Fibroblast of lung (primary cell): ENCODE measurements at regions not wholly inside any gene's neighbourhood (a gene's known extent, or its start where the extent isn't known, plus 50 kb on each side); places are given as distances from the start of the nearest gene placed in this dataset.

ENCODE experiments used
- DNase-seq, 2 donors: peaks; one replicate each; pipeline versions ENCODE4 v3.0.0 to v3.0.0-alpha.2; 2010; ENCODE audit warnings: low read depth in 2 of 2
- H2AFZ ChIP-seq: 2 replicates; pipeline ENCODE4 v1.5.1; 2012; ENCODE audit warnings: low read length, control low read depth, inconsistent platforms
- H3K27ac ChIP-seq: 2 replicates; pipeline ENCODE4 v1.5.1; 2011; ENCODE audit warnings: low read length, control low read depth; ENCODE audit not compliant: insufficient read depth
- H3K27me3 ChIP-seq: 2 replicates; pipeline ENCODE4 v1.5.1; 2011; ENCODE audit warnings: mild to moderate bottlenecking, low read length; ENCODE audit not compliant: control insufficient read depth, insufficient read depth
- H3K36me3 ChIP-seq: 2 replicates; pipeline ENCODE4 v1.5.1; 2011; ENCODE audit warnings: low read length; ENCODE audit not compliant: control insufficient read depth, insufficient read depth
- H3K4me1 ChIP-seq: 2 replicates; pipeline ENCODE4 v1.5.1; 2011; ENCODE audit warnings: low read length; ENCODE audit not compliant: control insufficient read depth, insufficient read depth; ENCODE audit errors: extremely low read depth
- H3K4me2 ChIP-seq: 2 replicates; pipeline ENCODE4 v1.5.1; 2011; ENCODE audit warnings: low read length, control low read depth; ENCODE audit not compliant: insufficient read depth; ENCODE audit errors: extremely low read depth
- H3K4me3 ChIP-seq, 4 experiments: fragments of 200-600 bp in 1 of 4; sonication (generic) in 1 of 4; replicated peaks in 1 of 4; 2 replicates each; pipeline ENCODE4 v1.5.1; 2011 to 2016; ENCODE audit warnings: low read length in 4 of 4, low read depth in 3 of 4, mild to moderate bottlenecking in 3 of 4, control low read depth in 2 of 4, inconsistent platforms in 1 of 4, mixed read lengths in 1 of 4; ENCODE audit not compliant: insufficient read depth in 1 of 4; ENCODE audit errors: control extremely low read depth in 1 of 4
- H3K79me2 ChIP-seq: 2 replicates; pipeline ENCODE4 v1.5.1; 2012; ENCODE audit warnings: mild to moderate bottlenecking, low read length, inconsistent platforms; ENCODE audit not compliant: control insufficient read depth, insufficient read depth
- H3K9ac ChIP-seq: 2 replicates; pipeline ENCODE4 v1.5.1; 2011; ENCODE audit warnings: mild to moderate bottlenecking, low read length, control low read depth; ENCODE audit not compliant: insufficient read depth
- H3K9me3 ChIP-seq: 2 replicates; pipeline ENCODE4 v1.5.1; 2012; ENCODE audit warnings: low read depth, low read length; ENCODE audit not compliant: control insufficient read depth, insufficient read depth
- H4K20me1 ChIP-seq: 2 replicates; pipeline ENCODE4 v1.5.1; 2011; ENCODE audit warnings: low read length; ENCODE audit not compliant: control insufficient read depth, insufficient read depth; ENCODE audit errors: extremely low read depth
- CTCF ChIP-seq, 2 donors: IDR thresholded peaks in 1 of 2; conservative IDR thresholded peaks in 1 of 2; 1 replicate in 1 of 2; 2 replicates in 1 of 2; pipeline ENCODE4 v1.5.1; 2011 to 2012; ENCODE audit warnings: low read length in 2 of 2, control low read depth in 1 of 2, inconsistent platforms in 1 of 2, low read depth in 1 of 2, mild to moderate bottlenecking in 1 of 2
- EZH2 ChIP-seq: IDR thresholded peaks from 2 replicates; pipeline ENCODE4 v1.5.1; 2012; ENCODE audit warnings: low read length, control low read depth, mild to moderate bottlenecking; ENCODE audit errors: missing control alignments

GRCh38 chr14:58904776-58905175, 267.0 kb downstream of the DACT1 start:
- H3K27ac ChIP-seq, result no peak overlapping the region
- no peak overlapping the region for H3K4me2 ChIP-seq
- H3K4me3 ChIP-seq, result no peak overlapping the region
- no peaks in the 10 kb centered on the region for H3K79me2 ChIP-seq
- no peaks in the 10 kb centered on the region for H4K20me1 ChIP-seq
- no peaks in the 10 kb centered on the region for H3K27me3 ChIP-seq
- H3K36me3 ChIP-seq, result no peaks in the 10 kb centered on the region
- no peak overlapping the region for H3K9ac ChIP-seq
- peak in 1 of 2 donors; percentile 63 for DNase-seq
- no peaks in the 10 kb centered on the region for H3K9me3 ChIP-seq
- TF ChIP-seq EZH2 (no peak), CTCF (conservative IDR thresholded peaks at IDR 0.05 in 1 of 2, IDR thresholded peaks at IDR 0.05 in 1 of 2; ENCODE audit: low read depth in 1 of 2, low read length in 2 of 2) (no peak)
- no peak overlapping the region for H2AFZ ChIP-seq
- no peaks in the 10 kb centered on the region for H3K4me1 ChIP-seq

- TF ChIP-seq EZH2 (no peak), CTCF (conservative IDR thresholded peaks at IDR 0.05 in 1 of 2, IDR thresholded peaks at IDR 0.05 in 1 of 2; ENCODE audit: low read depth in 1 of 2, low read length in 2 of 2) (no peak)
- H3K9ac ChIP-seq, result no peak overlapping the region
- no peaks in the 10 kb centered on the region for H3K36me3 ChIP-seq
- no peak overlapping the region for H3K4me3 ChIP-seq
- no peaks in the 10 kb centered on the region for H3K79me2 ChIP-seq
- H3K27me3 ChIP-seq, result no peaks in the 10 kb centered on the region
- no peak overlapping the region for H3K4me2 ChIP-seq
- DNase-seq, result peak in 1 of 2 donors; percentile 72
- no peak overlapping the region for H3K27ac ChIP-seq
- no peaks in the 10 kb centered on the region for H4K20me1 ChIP-seq
- H3K4me1 ChIP-seq, result no peaks in the 10 kb centered on the region
- no peaks in the 10 kb centered on the region for H3K9me3 ChIP-seq
- no peak overlapping the region for H2AFZ ChIP-seq
Observed at GRCh38 chr14:58907803-58908202, 270.0 kb downstream of the DACT1 start.

GRCh38 chr14:58912287-58912686, 274.5 kb downstream of the DACT1 start:
- Histone ChIP-seq H3K27me3 (no peaks in the 10 kb centered on the region), H3K4me1 (no peaks in the 10 kb centered on the region), H3K79me2 (no peaks in the 10 kb centered on the region), H2AFZ (no peak overlapping the region), H3K27ac (no peak overlapping the region), H3K9ac (no peak overlapping the region), H3K4me2 (no peak overlapping the region), H3K9me3 (no peaks in the 10 kb centered on the region), H3K4me3 (no peak overlapping the region), H3K36me3 (no peaks in the 10 kb centered on the region), H4K20me1 (no peaks in the 10 kb centered on the region)
- no peak for TF ChIP-seq EZH2
- no peak for TF ChIP-seq CTCF (conservative IDR thresholded peaks at IDR 0.05 in 1 of 2, IDR thresholded peaks at IDR 0.05 in 1 of 2; ENCODE audit: low read depth in 1 of 2, low read length in 2 of 2)
- DNase-seq, result no peak
